Naive B cell (primary cell): ENCODE measurements at regions not wholly inside any gene's neighbourhood (a gene's known extent, or its start where the extent isn't known, plus 50 kb on each side); places are given as distances from the start of the nearest gene placed in this dataset.

ENCODE experiments used
- ATAC-seq, 2 donors: fragments of 150-1000 bp; cut with Tn5 transposase; 2 replicates each; pipeline ENCODE4 v1.10.0; 2021; ENCODE audit warnings: low read depth in 2 of 2, mild to moderate bottlenecking in 2 of 2, moderate library complexity in 2 of 2
- DNase-seq: peaks from one replicate; pipeline ENCODE4 v3.0.0; 2022
- H3K27ac Mint-ChIP-seq, 6 donors: one replicate each; pipeline ENCODE4 v1.8.0; 2020 to 2022; ENCODE audit warnings: mild to moderate bottlenecking in 6 of 6, mixed read lengths in 6 of 6, moderate library complexity in 5 of 6, inconsistent platforms in 2 of 6
- H3K27me3 Mint-ChIP-seq, 3 donors: one replicate each; pipeline ENCODE4 v1.8.0; 2021 to 2022; ENCODE audit warnings: mixed read lengths in 3 of 3, mild to moderate bottlenecking in 1 of 3
- H3K36me3 Mint-ChIP-seq, 2 donors: one replicate each; pipeline ENCODE4 v1.8.0; 2020 to 2022; ENCODE audit warnings: mixed read lengths in 2 of 2, inconsistent platforms in 1 of 2, mild to moderate bottlenecking in 1 of 2
- H3K4me1 Mint-ChIP-seq, 3 donors: one replicate each; pipeline ENCODE4 v1.8.0; 2020 to 2022; ENCODE audit warnings: mixed read lengths in 3 of 3, inconsistent platforms in 1 of 3, mild to moderate bottlenecking in 1 of 3, moderate library complexity in 1 of 3
- H3K4me3 Mint-ChIP-seq, 8 donors: one replicate each; pipeline ENCODE4 v1.8.0; 2020 to 2022; ENCODE audit warnings: mild to moderate bottlenecking in 8 of 8, mixed read lengths in 8 of 8, moderate library complexity in 8 of 8, inconsistent platforms in 2 of 8
- H3K9me3 Mint-ChIP-seq, 7 donors: one replicate each; pipeline ENCODE4 v1.8.0; 2020 to 2022; ENCODE audit warnings: mixed read lengths in 7 of 7, mild to moderate bottlenecking in 5 of 7, inconsistent platforms in 2 of 7, moderate library complexity in 1 of 7

- no peaks in the 10 kb centered on the region for H3K4me1 Mint-ChIP-seq
- H3K9me3 Mint-ChIP-seq: peaks cover 0 to 6% (median 0%) of the 10 kb centered on the region in 7 donors
- ATAC-seq: no peak
Observed at GRCh38 chr10:34875061-34875460, 60.0 kb upstream of the PARD3 start.

GRCh38 chr10:34872820-34873219 is 57.7 kb upstream of the PARD3 start:
- Mint-ChIP-seq H3K27ac (no peak overlapping the region), H3K9me3 (peaks cover 0 to 2% (median 0%) of the 10 kb centered on the region in 7 donors), H3K36me3 (no peaks in the 10 kb centered on the region), H3K27me3 (peaks cover 0 to 9% (median 8%) of the 10 kb centered on the region in 3 donors), H3K4me3 (no peak overlapping the region), H3K4me1 (no peaks in the 10 kb centered on the region)
- ATAC-seq (no peak), DNase-seq (no peak)

More at GRCh38 chr10:34875061-34875460, 60.0 kb upstream of the PARD3 start:
- H3K27ac Mint-ChIP-seq: no peak overlapping the region
- no peaks in the 10 kb centered on the region for H3K36me3 Mint-ChIP-seq
- H3K27me3 Mint-ChIP-seq: peaks cover 0 to 15% (median 8%) of the 10 kb centered on the region in 3 donors
- DNase-seq: no peak
- H3K4me3 Mint-ChIP-seq: no peak overlapping the region

- Mint-ChIP-seq H3K36me3 (no peaks in the 10 kb centered on the region), H3K27ac (no peak overlapping the region), H3K9me3 (peaks cover 0 to 2% (median 0%) of the 10 kb centered on the region in 7 donors), H3K27me3 (peaks cover 0 to 14% (median 8%) of the 10 kb centered on the region in 3 donors), H3K4me1 (no peaks in the 10 kb centered on the region), H3K4me3 (no peak overlapping the region)
- DNase-seq: no peak
- ATAC-seq: no peak
Observed at GRCh38 chr10:34869135-34869836, 54.2 kb upstream of the PARD3 start.

GRCh38 chr10:34868589-34868988 is 53.5 kb upstream of the PARD3 start:
- Mint-ChIP-seq H3K27me3 (peaks cover 0 to 14% (median 8%) of the 10 kb centered on the region in 3 donors), H3K9me3 (peaks cover 0 to 2% (median 0%) of the 10 kb centered on the region in 7 donors), H3K36me3 (no peaks in the 10 kb centered on the region), H3K4me3 (no peak overlapping the region), H3K27ac (no peak overlapping the region), H3K4me1 (no peaks in the 10 kb centered on the region)
- no peak for DNase-seq
- ATAC-seq: no peak

- H3K9me3 Mint-ChIP-seq: no peaks in the 10 kb centered on the region
- no peaks in the 10 kb centered on the region for H3K36me3 Mint-ChIP-seq
- no peak overlapping the region for H3K4me3 Mint-ChIP-seq
- H3K4me1 Mint-ChIP-seq: no peaks in the 10 kb centered on the region
- H3K27me3 Mint-ChIP-seq: peaks cover 0 to 5% (median 0%) of the 10 kb centered on the region in 3 donors
- DNase-seq (no peak), ATAC-seq (no peak)
- no peak overlapping the region for H3K27ac Mint-ChIP-seq
Observed at GRCh38 chr10:34866848-34867247, 51.8 kb upstream of the PARD3 start.
